GM18505 (cell line): ENCODE measurements at regions not wholly inside any gene's neighbourhood (a gene's known extent, or its start where the extent isn't known, plus 50 kb on each side); places are given as distances from the start of the nearest gene placed in this dataset.

Experiments
- ATAC-seq: cut with Tn5 transposase; IDR thresholded peaks from one replicate; pipeline ENCODE4 v1.9.1; 2021; ENCODE audit not compliant: unreplicated experiment
- POLR2A ChIP-seq: IDR thresholded peaks from 4 replicates; pipeline ENCODE4 v1.6.1; 2011; ENCODE audit warnings: borderline replicate concordance; ENCODE audit not compliant: insufficient read depth, insufficient read length; ENCODE audit errors: extremely low read depth

GRCh38 chr10:90652519-90652918, 205.3 kb downstream of the HTR7 start:
- TF ChIP-seq POLR2A, result no peak
- no peak for ATAC-seq

- no peak for ATAC-seq
- no peak for TF ChIP-seq POLR2A
Observed at GRCh38 chr10:90658791-90659190, 199.0 kb downstream of the HTR7 start.

- ATAC-seq, result no peak
- no peak for TF ChIP-seq POLR2A
Observed at GRCh38 chr10:90665905-90666662, 191.8 kb downstream of the HTR7 start.

- no peak for ATAC-seq
Observed at GRCh38 chr10:90674461-90674860, 183.4 kb downstream of the HTR7 start.

GRCh38 chr10:90674928-90675327, 182.9 kb downstream of the HTR7 start:
- no peak for TF ChIP-seq POLR2A
- ATAC-seq, result no peak

More at GRCh38 chr10:90674461-90674860, 183.4 kb downstream of the HTR7 start:
- no peak for TF ChIP-seq POLR2A

- no peak for TF ChIP-seq POLR2A
- ATAC-seq, result no peak
Observed at GRCh38 chr10:90675621-90676020, 182.2 kb downstream of the HTR7 start.
